Neural cell (in vitro differentiated cells): ENCODE measurements at regions not wholly inside any gene's neighbourhood (a gene's known extent, or its start where the extent isn't known, plus 50 kb on each side); places are given as distances from the start of the nearest gene placed in this dataset.

Experiments used
- H2AFZ ChIP-seq: fragments of 200-600, 300-800 bp; sonication (generic), shearing (Covaris generic); 2 replicates; pipeline ENCODE4 v1.6.0; 2014; ENCODE audit warnings: low read depth, mild to moderate bottlenecking, antibody characterized with exemption, low read length, moderate library complexity
- H3F3A ChIP-seq: fragments of 200-600 bp; shearing (Covaris generic); 2 replicates; pipeline ENCODE4 v1.6.1; 2016; ENCODE audit warnings: mild to moderate bottlenecking, moderate library complexity, mixed read lengths, antibody characterized with exemption, low read length; ENCODE audit not compliant: insufficient read depth, poor library complexity, severe bottlenecking
- H3K27ac ChIP-seq: fragments of 200-600, 300-800 bp; sonication (generic), shearing (Covaris generic); 2 replicates; pipeline ENCODE4 v1.5.1; 2014; ENCODE audit warnings: mild to moderate bottlenecking, low read length, moderate library complexity
- H3K27me3 ChIP-seq: fragments of 300-800, 200-600 bp; sonication (generic), shearing (Covaris generic); 2 replicates; pipeline ENCODE4 v1.6.0; 2014; ENCODE audit warnings: mild to moderate bottlenecking, low read depth, low read length, moderate library complexity; ENCODE audit not compliant: insufficient read depth
- H3K36me3 ChIP-seq: fragments of 300-800, 200-600 bp; sonication (generic), shearing (Covaris generic); 2 replicates; pipeline ENCODE4 v1.5.1; 2014; ENCODE audit warnings: mild to moderate bottlenecking, antibody characterized with exemption, low read length, moderate library complexity; ENCODE audit not compliant: insufficient read depth
- H3K4me2 ChIP-seq: fragments of 300-800, 200-600 bp; sonication (generic), shearing (Covaris generic); 2 replicates; pipeline ENCODE4 v1.6.0; 2014; ENCODE audit warnings: mild to moderate bottlenecking, low read length
- H3K4me3 ChIP-seq: fragments of 300-800, 200-600 bp; sonication (generic), shearing (Covaris generic); 2 replicates; pipeline ENCODE4 v1.5.1; 2014; ENCODE audit warnings: mild to moderate bottlenecking, low read length, moderate library complexity
- H3K79me2 ChIP-seq: fragments of 200-600 bp; shearing (Covaris generic); replicated peaks from 2 replicates; pipeline ENCODE4 v1.6.0; 2014; ENCODE audit warnings: mild to moderate bottlenecking, low read length, moderate library complexity; ENCODE audit not compliant: insufficient read depth
- H3K9ac ChIP-seq: fragments of 300-800, 200-600 bp; sonication (generic), shearing (Covaris generic); 2 replicates; pipeline ENCODE4 v1.6.1; 2016; ENCODE audit warnings: mild to moderate bottlenecking, low read length, mixed read lengths
- H3K9me2 ChIP-seq: fragments of 200-600 bp; shearing (Covaris generic); 2 replicates; pipeline ENCODE4 v1.6.1; 2016; ENCODE audit warnings: mild to moderate bottlenecking, low read length, mixed read lengths; ENCODE audit not compliant: insufficient read depth
- H3K9me3 ChIP-seq: fragments of 200-600, 300-800 bp; sonication (generic), shearing (Covaris generic); 2 replicates; pipeline ENCODE4 v1.6.1; 2016; ENCODE audit warnings: mild to moderate bottlenecking, mixed run types, low read length, moderate library complexity, mixed read lengths
- H4K20me1 ChIP-seq: fragments of 200-600 bp; shearing (Covaris generic); 2 replicates; pipeline ENCODE4 v1.6.1; 2016; ENCODE audit warnings: mild to moderate bottlenecking, mixed run types; ENCODE audit not compliant: insufficient read depth
- EP300 ChIP-seq: fragments of 450-650 bp; conservative IDR thresholded peaks from 2 replicates; pipeline ENCODE4 v1.6.1; 2014; ENCODE audit warnings: antibody characterized with exemption, mild to moderate bottlenecking, moderate library complexity; ENCODE audit not compliant: poor library complexity, severe bottlenecking
- EZH2 ChIP-seq: fragments of 200-600, 300-800 bp; shearing (Covaris generic), sonication (generic); IDR thresholded peaks from 2 replicates; pipeline ENCODE4 v1.6.1; 2014; ENCODE audit warnings: antibody characterized with exemption, low read length, borderline replicate concordance, mild to moderate bottlenecking; ENCODE audit not compliant: insufficient read depth, poor library complexity, severe bottlenecking
- MXI1 ChIP-seq: fragments of 450-650 bp; conservative IDR thresholded peaks from 2 replicates; pipeline ENCODE4 v1.6.1; 2014; ENCODE audit warnings: antibody characterized with exemption, mild to moderate bottlenecking; ENCODE audit not compliant: poor library complexity, severe bottlenecking
- POLR2AphosphoS5 ChIP-seq: IDR thresholded peaks from 2 replicates; pipeline ENCODE4 v1.6.1; 2012
- RAD21 ChIP-seq: fragments of 450-650 bp; conservative IDR thresholded peaks from 2 replicates; pipeline ENCODE4 v1.6.1; 2014; ENCODE audit warnings: antibody characterized with exemption, mild to moderate bottlenecking, moderate library complexity
- SMC3 ChIP-seq: fragments of 450-650 bp; conservative IDR thresholded peaks from 2 replicates; pipeline ENCODE4 v1.6.1; 2014; ENCODE audit warnings: antibody characterized with exemption, mild to moderate bottlenecking, moderate library complexity; ENCODE audit not compliant: poor library complexity
- TAF1 ChIP-seq: IDR thresholded peaks from 2 replicates; pipeline ENCODE4 v1.6.1; 2012; ENCODE audit warnings: low read depth
- TF ChIP-seq, protein P1 (sequence below): fragments of 450-650 bp; IDR thresholded peaks from 2 replicates; pipeline ENCODE4 v1.5.1; 2014; ENCODE audit warnings: antibody characterized with exemption, mild to moderate bottlenecking, moderate library complexity; ENCODE audit not compliant: poor library complexity, severe bottlenecking
- TF ChIP-seq, protein P2 (sequence below): IDR thresholded peaks from 2 replicates; pipeline ENCODE4 v1.6.1; 2012; ENCODE audit warnings: borderline replicate concordance

DNA sequence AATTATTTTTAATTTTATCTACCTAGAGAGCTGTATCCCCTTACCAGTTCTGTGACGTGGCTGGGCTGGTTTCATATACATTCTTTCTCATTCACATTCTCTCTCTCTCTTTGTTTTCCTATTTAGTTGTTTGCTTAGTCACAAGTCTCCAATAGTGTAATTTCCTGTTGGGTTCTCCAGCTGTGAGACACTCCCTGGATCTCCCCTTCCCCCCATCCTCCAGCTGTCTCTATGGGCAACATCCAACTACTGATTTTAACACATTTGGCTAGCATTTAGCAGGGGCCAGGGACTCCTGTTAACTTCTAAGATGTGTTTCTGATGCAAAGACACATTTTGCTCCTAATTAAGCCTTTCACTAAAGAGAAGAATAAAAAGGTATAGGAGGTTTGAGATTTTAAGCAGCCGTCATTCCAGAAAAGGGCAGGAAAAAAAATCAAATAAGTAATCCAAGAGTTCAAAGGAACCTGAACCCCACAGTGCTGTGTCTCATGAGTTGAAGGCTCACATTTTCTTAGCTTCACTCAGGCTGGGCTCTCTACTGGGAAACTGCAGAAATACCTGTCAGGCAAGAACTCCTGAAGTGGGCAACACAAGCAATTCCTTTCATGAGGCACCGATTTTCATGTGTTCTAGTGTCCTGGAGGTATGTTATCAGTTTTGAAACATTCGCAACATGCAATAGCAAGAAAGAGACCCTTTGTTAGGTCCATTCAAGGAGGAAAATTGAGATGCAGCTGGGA is 198.7 kb upstream of the C9orf72 start:
- Histone ChIP-seq H3K27ac (no peak overlapping the region), H3K9me3 (no peaks in the 10 kb centered on the region), H3K79me2 (no peaks in the 10 kb centered on the region), H3F3A (no peaks in the 10 kb centered on the region), H3K9ac (no peak overlapping the region), H3K9me2 (no peaks in the 10 kb centered on the region), H4K20me1 (no peaks in the 10 kb centered on the region), H3K36me3 (no peaks in the 10 kb centered on the region), H3K27me3 (no peaks in the 10 kb centered on the region), H3K4me2 (no peak overlapping the region), H2AFZ (no peak overlapping the region), H3K4me3 (no peak overlapping the region)
- TF ChIP-seq, protein P1, sequence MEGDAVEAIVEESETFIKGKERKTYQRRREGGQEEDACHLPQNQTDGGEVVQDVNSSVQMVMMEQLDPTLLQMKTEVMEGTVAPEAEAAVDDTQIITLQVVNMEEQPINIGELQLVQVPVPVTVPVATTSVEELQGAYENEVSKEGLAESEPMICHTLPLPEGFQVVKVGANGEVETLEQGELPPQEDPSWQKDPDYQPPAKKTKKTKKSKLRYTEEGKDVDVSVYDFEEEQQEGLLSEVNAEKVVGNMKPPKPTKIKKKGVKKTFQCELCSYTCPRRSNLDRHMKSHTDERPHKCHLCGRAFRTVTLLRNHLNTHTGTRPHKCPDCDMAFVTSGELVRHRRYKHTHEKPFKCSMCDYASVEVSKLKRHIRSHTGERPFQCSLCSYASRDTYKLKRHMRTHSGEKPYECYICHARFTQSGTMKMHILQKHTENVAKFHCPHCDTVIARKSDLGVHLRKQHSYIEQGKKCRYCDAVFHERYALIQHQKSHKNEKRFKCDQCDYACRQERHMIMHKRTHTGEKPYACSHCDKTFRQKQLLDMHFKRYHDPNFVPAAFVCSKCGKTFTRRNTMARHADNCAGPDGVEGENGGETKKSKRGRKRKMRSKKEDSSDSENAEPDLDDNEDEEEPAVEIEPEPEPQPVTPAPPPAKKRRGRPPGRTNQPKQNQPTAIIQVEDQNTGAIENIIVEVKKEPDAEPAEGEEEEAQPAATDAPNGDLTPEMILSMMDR = no peak
- TF ChIP-seq SMC3 (no peak), TAF1 (no peak), POLR2AphosphoS5 (no peak), EP300 (no peak), EZH2 (no peak), MXI1 (no peak), RAD21 (no peak)
- TF ChIP-seq, protein P2, sequence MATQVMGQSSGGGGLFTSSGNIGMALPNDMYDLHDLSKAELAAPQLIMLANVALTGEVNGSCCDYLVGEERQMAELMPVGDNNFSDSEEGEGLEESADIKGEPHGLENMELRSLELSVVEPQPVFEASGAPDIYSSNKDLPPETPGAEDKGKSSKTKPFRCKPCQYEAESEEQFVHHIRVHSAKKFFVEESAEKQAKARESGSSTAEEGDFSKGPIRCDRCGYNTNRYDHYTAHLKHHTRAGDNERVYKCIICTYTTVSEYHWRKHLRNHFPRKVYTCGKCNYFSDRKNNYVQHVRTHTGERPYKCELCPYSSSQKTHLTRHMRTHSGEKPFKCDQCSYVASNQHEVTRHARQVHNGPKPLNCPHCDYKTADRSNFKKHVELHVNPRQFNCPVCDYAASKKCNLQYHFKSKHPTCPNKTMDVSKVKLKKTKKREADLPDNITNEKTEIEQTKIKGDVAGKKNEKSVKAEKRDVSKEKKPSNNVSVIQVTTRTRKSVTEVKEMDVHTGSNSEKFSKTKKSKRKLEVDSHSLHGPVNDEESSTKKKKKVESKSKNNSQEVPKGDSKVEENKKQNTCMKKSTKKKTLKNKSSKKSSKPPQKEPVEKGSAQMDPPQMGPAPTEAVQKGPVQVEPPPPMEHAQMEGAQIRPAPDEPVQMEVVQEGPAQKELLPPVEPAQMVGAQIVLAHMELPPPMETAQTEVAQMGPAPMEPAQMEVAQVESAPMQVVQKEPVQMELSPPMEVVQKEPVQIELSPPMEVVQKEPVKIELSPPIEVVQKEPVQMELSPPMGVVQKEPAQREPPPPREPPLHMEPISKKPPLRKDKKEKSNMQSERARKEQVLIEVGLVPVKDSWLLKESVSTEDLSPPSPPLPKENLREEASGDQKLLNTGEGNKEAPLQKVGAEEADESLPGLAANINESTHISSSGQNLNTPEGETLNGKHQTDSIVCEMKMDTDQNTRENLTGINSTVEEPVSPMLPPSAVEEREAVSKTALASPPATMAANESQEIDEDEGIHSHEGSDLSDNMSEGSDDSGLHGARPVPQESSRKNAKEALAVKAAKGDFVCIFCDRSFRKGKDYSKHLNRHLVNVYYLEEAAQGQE = no peak

DNA sequence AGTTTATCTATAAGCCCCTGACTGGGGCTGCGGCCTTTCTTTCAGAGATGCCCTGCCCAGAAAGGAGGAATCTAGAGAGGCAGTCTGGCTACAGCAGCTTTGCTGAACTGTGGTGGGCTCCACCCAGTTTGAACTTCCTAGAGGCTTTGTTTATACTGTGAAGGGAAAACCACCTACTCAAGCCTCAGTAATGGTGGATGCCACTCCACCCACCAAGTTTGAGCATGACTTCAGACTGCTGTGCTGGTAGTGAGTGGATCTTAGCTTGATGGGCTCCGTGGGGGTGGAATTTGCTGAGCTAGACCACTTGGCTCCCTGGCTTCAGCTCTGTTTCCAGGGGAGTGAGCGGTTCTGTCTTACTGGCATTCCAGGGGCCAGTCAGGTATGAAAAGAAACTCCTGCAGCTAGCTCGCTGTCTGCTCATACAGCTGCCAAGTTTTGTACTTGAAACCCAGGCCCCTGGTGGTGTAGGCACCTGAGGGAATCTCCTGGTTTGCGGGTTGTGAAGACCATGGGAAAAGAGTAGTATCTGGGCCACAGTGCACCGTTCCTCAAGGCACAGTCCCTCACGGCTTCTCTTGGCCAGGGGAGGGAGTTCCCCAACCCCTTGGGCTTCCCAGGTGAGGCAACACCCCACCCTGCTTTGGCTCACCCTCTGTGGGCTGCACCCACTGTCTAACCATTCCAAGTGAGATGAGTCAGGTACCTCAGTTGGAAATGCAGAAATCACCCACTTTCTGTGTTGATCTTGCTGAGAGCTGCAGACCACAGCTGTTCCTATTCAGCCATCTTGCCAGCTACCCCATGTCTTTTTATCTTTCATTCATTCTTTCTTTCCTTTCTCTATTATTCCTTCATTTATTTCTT is 211.8 kb upstream of the C9orf72 start:
- Histone ChIP-seq H3K36me3 (no peaks in the 10 kb centered on the region), H4K20me1 (no peaks in the 10 kb centered on the region), H2AFZ (no peak overlapping the region), H3K9me3 (peaks cover 5% of the 10 kb centered on the region), H3K79me2 (no peaks in the 10 kb centered on the region), H3F3A (no peaks in the 10 kb centered on the region), H3K9me2 (no peaks in the 10 kb centered on the region), H3K27me3 (no peaks in the 10 kb centered on the region), H3K9ac (no peak overlapping the region), H3K27ac (no peak overlapping the region), H3K4me3 (no peak overlapping the region), H3K4me2 (no peak overlapping the region)
- TF ChIP-seq, protein P1 = no peak
- TF ChIP-seq EP300 (no peak), TAF1 (no peak), SMC3 (no peak), RAD21 (no peak), MXI1 (no peak), EZH2 (no peak), POLR2AphosphoS5 (no peak)
- TF ChIP-seq, protein P2 = no peak
